ENCODE measurements at regions not wholly inside any gene's neighbourhood (a gene's known extent, or its start where the extent isn't known, plus 50 kb on each side); places are given as distances from the start of the nearest gene placed in this dataset.

DNA sequence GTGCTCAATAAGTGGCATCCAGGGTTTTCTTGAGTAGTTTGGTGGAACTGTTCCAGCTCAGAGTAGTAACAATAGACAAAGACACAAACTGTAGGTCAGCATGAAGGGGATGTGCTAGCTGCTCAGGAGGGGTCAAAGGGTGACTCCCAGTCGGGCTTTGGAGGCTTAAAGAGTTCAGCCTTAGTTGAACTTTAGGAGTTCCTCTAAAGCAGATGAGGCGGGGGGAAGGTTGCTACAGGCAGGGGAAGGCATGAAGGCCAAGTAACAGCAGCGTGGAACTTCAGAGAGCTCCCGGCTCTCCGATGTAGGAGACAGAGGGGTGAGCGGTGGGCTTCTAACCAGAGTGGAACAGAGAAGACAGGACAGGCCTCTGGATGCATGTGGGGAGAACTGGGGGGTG is 115.5 kb upstream of the CD93 start:
- no peak for FAIRE-seq

DNA sequence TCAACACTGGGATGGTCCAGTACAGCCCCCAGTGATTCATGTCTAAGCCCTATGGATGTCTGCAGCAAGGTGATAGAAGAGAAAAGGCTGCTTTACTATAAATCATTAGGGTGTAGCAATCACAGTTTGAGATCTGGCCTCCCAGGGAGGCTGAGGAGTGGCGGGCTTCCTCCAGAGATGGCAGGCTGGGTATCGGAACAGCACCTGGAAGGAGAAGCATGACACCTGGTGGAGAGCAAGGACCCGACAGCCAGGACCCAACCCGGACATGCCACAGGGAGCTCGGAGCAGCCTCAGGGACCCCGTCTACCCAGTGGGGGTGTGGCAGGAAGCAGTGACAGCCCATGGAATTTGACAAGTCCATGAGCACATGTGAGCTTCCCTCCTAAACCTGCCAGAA is 114.8 kb upstream of the CD93 start:
- no peak for FAIRE-seq

DNA sequence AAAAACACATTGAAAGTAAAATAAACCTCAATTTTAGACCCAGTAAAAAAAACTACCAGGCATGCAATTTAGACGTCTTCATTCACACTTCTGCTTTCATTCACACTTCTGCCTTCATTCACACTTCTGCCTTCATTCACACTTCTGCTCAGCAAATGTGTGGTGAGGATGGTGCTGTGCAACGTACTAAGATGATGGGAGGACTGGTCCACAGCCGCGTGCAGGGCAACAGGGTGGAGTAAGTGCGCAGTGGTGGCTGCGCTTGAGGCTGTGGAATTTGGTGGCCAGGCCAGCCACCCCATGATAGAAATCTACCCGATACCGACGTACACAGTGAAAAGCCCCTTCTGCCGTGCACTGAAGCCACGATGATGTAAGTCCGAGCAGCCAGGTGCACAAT is 114.3 kb upstream of the CD93 start:
- no peak for FAIRE-seq

DNA sequence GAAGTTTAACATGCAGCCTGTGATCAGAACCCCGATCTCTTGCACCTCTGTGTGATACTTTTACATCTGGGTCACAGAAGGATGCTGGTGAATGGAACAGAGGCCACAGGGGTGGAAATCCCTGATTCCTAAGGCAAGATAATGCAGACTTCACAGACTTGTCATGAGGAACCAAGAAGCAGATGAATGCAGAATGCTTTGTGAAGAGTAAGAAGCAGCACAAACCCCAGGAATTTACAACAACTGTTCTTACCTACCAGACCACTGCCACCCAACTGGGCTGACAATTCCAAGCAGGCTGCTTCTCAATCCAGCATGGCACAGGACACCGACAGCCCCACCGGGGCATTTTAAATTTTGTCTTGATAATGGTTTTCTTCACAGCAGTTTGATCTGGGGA is 113.2 kb upstream of the CD93 start:
- no peak for FAIRE-seq

DNA sequence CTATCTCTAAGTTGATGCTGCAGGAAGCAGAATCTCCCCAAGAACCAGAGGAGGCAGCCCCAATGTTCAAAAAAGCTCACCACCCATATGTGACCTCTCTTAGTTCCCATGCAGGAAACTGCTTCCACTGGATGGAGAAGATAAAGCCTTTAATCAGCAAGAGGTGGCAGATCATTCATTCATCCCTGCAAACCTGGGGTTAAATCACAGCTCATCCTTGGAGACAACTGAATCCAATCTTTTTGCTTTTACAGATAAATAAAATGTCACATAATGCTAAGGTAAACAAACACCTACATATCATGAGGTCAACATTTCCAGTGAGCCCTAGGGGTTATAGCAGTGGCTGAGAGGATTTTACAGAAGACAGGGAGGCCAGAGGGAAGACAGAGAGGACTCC is 112.7 kb upstream of the CD93 start:
- no peak for FAIRE-seq

DNA sequence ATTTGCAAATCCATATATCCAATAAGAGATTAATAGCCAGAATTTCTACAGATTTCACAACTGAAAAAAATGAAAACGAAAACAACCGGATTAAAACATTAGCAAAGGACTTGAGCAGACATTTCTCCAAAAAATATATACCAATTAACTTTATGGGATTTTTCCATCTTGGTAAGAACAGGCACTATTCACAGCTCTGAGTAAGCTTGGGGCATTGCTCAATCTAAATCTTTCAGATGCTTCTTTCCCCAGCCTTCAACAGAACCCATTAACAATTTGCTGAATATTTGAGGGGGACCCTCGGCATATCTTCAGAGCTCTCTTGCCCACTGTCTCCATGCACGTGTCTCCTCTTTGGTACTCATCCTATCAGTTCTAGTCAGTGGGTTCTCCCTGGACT is 111.7 kb upstream of the CD93 start:
- FAIRE-seq: no peak

DNA sequence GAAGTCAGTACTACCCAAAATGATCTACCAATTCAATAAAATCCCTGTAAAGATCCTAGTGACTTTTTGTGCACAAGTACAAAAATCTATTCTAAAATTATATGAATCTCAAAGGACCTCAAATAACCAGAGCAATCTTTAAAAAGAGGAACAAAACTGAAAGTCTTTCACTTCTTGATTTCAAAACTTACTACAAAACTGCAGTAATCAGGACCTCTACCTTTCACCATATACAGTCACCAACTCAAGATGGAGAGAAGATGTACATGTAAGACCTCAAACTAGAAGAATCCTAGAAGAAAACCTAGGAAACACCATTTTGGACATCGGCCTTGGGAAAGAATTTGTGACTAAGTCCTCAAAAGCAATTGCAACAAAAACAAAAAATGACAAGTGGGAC is 109.5 kb upstream of the CD93 start:
- FAIRE-seq: no peak

DNA sequence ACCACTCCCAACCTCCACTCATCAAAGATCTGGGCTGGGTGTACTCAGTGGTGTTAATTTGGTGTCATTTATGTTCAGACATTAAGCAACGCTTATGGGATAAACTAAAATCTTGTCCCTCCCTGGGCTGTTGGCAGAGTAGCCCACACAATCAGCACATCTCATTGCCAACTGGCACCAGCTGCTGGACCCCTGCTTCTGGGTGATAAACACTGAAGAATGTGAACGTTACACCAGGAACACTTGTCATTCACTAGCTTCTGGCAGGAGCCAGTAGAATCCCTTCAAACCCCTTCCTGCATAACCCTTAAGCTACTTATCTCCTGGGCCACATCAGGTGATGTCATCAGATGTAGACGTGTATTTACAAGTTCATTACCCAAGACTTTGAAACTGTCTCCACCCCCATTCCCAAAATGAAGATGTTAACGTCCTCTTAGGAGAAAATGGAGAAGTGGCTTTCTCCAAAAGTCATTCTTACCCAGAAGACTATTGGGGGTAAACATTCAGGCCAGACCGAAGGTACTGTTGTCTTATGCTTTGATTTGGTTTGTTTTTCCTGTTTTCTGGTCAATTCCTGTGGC is 107.8 kb upstream of the CD93 start:
- no peak for FAIRE-seq

DNA sequence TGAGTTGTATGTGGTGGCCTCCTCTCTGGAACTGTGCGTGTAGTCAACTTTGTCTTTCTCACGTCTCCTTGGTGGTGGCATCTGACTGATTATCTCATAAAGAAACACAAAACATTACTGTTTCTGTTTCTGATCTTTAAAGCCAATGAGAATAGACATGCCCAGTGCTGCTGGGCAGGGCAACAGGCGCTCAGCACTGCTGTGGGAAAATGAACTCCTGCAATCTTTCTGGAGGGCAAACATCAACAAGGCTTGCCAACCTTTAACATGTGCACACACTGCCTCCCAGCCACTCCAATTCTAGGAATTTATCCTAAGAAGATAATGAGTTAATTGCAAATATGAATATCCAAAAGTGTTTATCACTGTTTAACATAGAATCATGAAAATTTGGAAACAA is 106.3 kb upstream of the CD93 start:
- no peak for FAIRE-seq

DNA sequence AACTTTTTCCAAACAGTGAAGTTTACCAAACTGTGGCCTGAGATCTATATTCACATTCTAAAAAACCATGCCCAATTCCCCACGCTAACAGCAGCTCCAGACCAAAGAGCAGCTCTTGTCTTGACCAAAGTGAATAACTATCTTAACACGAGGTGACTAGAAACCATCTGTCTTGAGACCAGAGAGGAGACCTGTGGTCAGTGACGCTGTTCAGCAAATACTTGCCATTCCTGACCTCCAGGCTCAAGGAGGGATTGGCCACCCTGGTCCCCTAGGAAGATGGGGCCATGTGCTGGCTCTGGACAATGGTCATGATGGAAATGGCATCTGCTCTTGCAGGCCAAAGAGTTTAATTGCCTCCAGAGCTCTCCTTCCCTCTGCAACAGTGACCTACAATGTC is 104.4 kb upstream of the CD93 start:
- FAIRE-seq: no peak

DNA sequence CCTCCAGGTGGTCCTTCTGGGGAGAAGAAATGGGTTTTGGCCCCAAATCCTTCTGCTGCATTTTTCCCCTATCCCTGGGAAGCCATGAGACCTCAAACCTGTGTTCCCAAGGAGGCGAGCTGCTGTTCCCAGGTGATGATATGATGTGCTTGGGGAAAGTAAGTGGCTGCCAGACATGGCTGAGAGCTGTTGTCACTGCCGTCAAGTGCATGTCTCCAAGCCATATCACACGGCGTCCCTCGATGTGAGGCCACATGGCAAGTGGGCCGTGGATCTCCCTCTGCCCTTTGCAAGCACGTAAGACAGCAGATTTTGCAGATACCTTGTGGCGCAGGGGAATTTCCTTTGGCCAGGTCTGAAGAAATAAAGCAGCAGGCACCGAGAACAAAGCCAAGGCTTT is 103.7 kb upstream of the CD93 start:
- no peak for FAIRE-seq

DNA sequence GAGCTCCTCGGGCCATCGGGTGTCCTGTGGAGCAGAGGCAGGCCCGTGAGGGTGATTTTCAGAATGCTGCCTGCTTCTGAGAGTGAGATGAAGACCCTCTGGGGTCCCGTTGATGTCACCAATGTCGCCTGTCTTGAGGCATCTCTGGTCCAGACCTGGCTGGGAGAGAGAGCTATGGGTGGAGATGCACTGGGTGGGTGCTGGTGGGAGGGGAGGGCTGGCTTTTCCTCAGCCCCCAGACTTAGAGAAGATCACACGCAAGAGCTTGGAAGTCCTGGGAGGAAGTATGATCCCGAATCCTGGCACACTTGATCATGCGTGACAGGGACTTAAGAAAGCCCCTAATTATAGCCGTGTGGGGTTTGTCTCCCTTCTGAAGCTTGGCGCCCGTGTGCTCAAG is 103.2 kb upstream of the CD93 start:
- FAIRE-seq: no peak

DNA sequence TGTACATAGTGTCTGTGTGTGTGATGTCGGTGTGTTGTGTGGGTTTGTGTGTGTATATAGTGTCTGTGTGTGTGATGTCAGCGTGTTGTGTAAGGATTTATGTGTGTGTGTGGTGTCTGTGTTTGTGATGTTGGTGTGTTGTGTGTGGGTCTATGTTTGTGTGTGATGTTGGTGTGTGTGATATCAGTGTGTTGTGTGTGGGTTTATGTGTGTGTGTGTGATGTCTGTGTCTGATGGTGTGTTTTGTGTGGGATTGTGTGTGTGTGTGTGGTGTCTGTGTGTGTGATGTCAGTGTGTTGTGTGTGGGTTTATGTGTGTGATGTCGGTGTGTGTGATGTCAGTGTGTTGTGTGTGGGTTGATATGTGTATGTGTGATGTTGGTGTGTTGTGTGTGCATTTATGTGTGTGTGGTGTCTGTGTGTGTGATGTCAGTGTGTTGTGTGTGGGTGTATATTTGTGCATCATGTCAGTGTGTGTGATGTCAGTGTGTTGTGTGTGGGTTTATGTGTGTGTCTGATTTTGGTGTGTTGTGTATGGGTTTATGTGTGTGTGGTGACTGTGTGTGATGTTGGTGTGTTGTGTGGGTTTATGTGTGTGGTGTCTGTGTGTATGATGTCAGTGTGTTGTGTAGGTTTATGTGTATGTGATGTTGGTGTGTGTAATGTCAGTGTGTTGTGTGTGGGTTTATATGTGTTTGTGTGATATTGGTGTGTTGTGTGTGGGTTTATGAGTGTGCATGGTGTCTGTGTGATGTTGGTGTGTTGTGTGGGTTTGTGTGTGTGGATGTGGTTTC is 102.4 kb upstream of the CD93 start:
- no peak for FAIRE-seq

DNA sequence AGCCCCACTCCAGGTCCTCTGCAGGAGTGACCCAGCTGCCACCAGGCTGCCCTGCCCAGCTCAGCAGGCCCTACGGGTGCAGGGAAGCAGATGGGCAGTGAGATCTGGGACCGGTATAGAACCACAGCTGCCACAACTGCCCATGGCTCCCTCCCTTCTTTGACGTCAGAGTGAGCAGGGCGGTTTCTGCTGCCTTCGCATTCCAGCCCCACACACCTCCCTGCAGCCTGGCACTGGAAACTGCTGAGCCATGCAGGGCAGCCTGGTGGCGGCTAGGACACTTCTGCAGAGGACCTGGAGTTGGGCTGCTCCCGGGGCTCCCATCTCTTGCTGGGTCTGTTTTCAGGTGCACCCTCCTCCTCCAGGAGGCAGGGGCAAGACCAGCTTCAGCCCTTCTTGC is 101.6 kb upstream of the CD93 start:
- no peak for FAIRE-seq

DNA sequence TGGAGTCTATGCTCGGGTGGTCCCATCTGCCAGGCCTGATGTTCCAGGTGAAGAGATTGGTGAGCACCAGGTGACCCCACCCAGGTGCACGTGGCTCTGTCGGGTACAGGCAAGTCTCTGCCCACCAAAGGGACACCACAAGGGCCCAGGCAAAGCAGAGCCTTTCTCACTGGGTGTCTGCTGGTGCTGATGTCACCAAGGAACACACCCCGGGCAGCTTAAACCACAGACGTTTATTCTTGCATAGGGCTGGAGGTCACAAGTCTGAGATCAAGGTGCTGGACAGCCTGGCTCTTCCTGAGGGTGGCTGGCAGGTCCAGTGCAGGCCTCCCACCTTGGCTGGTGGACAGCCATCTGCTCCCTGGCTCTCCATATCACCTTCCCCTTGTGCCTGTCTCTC is 100.7 kb upstream of the CD93 start:
- no peak for FAIRE-seq

DNA sequence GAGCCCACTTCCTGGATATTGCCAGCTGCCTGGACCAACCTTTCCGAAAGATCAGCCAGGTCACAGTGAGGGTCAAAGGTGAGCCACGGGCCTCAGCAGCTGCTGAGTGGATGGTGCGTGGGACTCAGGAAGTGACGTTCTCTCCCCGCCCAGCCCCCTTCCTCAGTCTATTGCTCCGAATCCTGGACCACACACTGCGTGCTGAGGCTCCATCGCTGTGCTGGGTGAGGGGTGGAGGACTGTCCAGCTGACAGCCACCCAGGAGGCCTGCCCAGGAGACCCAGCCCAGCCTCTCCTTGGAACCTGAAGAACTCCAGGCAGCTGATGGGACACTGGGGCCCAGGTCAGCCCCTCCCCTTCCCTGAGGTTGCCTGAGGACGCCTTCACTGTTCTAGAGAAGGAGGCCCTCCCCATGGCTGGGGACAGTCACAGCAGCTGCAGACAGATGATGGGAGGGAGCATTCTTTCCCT is 94.4 kb upstream of the CD93 start:
- no peak for FAIRE-seq

DNA sequence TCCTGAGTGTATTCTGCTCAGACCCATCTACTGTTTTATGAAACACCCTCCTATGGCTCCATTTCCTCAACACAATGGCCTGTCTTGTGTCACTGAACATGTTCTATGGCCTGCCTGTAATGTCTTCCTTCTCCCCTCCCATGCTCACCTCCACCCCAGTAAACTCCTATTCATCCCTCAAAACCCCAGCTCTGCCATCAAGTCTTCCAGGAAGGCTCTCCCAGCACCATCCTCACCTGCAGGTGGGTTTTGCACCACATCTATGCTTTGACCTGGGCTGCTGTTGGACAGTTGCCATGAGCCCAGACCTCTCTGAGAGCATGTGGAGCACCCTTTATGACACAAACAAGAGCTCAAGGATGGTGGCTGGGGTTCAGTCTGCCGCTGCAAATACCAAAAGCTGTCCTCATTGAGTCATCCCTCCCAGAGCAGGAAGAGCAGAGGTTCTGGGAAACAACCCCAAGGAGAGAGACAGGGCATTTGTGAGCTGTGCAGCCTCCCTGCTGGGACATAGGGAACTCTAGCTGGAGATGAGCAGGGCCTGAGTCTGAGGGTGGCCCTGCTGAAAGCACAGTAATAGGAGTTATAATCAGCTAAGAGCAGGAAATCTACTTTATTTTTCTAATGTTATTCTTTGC is 93.8 kb upstream of the CD93 start:
- FAIRE-seq: no peak

DNA sequence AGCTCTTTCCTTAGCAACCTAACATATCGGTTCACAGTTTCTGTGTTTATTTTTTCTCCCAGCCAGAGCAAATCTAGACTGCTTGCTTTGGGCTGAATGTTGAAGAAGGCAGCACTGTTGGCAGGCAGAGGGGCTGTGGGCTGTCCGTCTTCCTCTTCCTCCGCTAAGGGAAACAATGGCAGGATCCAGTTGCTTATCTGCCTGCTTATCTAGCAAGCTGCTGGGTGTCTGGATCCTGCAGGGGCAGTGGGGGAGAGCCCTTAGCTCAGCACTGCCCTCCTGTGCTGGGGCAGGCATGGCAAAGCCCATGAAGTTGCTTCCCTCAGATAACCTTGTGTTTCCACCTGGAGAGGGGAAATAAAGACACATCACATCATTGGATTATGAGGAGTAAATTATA is 92.7 kb upstream of the CD93 start:
- FAIRE-seq: no peak

DNA sequence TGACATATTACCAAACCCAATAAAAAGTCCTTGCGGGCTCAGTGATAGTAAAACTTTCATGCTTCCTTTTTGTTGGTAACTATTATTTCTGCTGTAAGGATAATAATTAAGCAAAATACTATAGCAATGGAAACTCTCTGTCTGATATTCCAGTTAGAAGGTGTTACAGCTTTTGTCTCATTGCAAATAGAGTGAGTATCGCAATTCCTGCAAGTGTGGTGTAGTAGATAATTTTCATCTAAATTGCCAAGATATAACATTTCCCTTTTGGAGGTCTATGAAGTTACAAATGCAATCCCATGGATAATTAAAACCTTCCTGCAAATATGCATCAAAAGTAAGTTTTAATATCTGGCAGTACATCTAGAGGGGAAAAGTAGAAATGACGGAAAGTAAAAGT is 88.7 kb upstream of the CD93 start:
- FAIRE-seq: no peak

DNA sequence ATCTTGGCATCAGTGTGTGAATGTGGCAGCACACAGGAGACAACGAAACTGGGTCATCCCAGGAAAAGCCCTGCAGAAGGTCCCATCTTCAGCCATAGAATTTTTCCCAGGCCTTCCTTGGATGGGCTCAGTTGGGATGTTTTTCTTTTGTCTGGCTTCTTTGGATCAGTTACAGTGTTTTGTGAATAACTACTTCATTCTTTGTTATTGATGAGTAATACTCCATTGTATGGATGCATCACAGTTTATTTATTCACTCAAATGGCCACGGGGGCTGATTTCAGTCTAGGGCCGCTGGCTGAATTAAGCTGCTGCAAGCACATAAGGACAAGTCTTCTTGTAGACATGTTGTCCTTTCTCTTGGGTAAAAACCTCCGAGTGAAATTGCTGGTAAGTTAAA is 81.3 kb upstream of the CD93 start:
- FAIRE-seq: no peak

DNA sequence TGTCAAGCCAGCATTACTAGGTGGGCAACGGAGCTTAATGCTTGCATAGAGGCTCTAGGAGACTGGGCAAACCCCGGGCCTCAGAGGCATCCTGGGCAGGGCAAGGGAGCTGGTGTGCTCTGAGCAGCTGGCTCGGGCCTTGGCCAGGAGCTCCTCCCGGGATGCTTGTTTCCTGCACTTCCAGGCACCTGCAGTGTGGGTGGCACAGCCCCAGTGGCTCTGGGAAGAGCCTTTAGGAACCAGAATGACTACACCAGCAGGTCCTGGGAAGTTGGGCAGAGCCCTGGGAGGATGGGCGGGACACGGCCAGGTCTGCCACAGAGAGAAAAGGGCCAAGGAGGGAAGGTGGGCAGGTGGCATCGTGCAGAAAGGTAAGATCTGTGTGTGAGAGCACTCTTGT is 80.4 kb upstream of the CD93 start:
- FAIRE-seq: no peak

DNA sequence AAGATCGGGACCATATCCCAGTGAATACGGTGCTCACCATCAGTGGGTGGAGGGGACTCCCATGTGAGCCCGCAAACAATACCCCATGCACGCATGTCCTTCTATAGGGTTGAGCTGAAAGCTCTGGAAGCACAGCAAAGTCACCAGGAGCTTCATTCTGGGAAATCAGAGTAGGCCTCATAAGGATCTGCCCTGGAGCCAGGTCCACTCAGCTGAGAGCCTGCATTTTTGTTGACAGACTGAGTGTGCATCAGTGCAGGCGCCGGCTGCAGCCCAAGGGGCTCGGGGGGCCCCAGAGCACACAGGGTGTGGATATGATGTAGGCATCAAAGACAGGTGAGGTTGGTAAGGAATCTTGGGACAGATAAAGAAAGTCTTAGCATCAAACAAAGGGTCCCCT is 79.8 kb upstream of the CD93 start:
- no peak for FAIRE-seq

DNA sequence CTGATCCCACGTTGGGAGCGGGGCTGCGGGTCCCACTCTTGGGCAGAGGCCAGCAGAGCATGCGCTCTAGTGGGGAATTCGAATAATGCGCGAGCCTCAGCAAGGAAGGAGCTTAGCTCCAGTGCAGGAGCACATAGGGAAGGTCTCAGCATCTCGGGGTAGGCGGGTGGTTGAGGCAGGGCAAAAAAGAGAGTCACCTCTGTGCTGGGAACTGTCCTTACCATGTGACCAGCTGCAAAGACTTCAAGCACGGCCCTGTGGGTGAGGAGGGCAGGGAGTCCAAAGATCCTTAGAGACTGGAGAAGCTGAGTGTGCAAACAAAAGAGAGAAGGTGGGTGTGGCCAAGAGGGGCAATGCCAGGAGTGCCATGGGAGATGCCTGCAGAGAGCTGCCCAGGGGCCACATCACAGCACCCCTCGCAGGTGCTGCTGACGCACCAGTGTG is 79.2 kb upstream of the CD93 start:
- no peak for FAIRE-seq

DNA sequence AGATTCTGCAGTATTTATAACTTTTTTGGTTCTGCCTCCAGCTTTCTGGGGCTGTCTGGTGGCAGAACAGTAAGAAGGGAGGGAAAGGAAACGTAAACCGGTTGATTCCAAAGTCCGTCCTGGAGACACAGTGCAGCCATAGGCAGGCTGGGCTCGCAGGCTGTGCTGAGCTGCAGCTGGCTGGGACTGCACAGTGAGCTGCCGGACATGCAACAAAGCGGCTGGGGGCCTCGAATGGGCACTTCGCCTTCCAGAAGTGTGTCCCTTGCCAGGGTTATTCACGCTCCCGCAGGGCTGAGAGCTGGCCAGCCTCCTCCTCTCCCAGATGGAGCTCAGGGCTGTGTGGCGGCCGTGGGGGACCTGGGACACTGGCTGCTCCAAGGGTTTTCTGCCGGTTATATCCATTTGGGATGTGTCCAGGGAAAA is 78.1 kb upstream of the CD93 start:
- no peak for FAIRE-seq

Data from G401.6 (cell line).